Gastroesophageal sphincter (tissue), 4 donors: ENCODE measurements at regions not wholly inside any gene's neighbourhood (a gene's known extent, or its start where the extent isn't known, plus 50 kb on each side); places are given as distances from the start of the nearest gene placed in this dataset.

Source experiments
- ATAC-seq: fragments of 150-250 bp; one replicate; pipeline ENCODE4 v1.9.1; 2016; ENCODE audit warnings: mild to moderate bottlenecking, moderate library complexity
- H3K27ac ChIP-seq, 4 donors: fragments of 200-600 bp; sonication (generic) in 3 of 4; 1 replicate in 3 of 4; 2 replicates in 1 of 4; pipeline ENCODE4 v1.5.1; 2016 to 2019
- H3K27me3 ChIP-seq: fragments of 200-600 bp; sonication (generic); one replicate; pipeline ENCODE4 v1.5.1; 2019
- H3K36me3 ChIP-seq, 2 donors: fragments of 200-600 bp; sonication (generic); one replicate each; pipeline ENCODE4 v1.5.1; 2019; ENCODE audit warnings: control low read depth in 1 of 2
- H3K4me1 ChIP-seq, 3 donors: fragments of 200-600 bp; sonication (generic); 1 replicate in 2 of 3; 2 replicates in 1 of 3; pipeline ENCODE4 v1.5.1; 2016 to 2019; ENCODE audit warnings: control low read depth in 2 of 3
- H3K4me3 ChIP-seq, 2 donors: fragments of 200-600 bp; sonication (generic); one replicate each; pipeline ENCODE4 v1.5.1; 2019; ENCODE audit warnings: mild to moderate bottlenecking in 1 of 2, moderate library complexity in 1 of 2
- H3K9me3 ChIP-seq, 3 donors: fragments of 200-600 bp; sonication (generic); one replicate each; pipeline ENCODE4 v1.5.1; 2017 to 2019; ENCODE audit warnings: control low read depth in 2 of 3
- EP300 ChIP-seq: sonication (generic); formaldehyde crosslinking; IDR thresholded peaks from one replicate; pipeline ENCODE4 v1.6.1; 2017; ENCODE audit warnings: antibody characterized with exemption, mild to moderate bottlenecking
- POLR2A ChIP-seq, 2 donors: fragments of 450-650 bp; IDR thresholded peaks; one replicate each; pipeline ENCODE4 v1.6.1; 2017; ENCODE audit warnings: antibody characterized with exemption in 2 of 2, mild to moderate bottlenecking in 2 of 2, moderate library complexity in 1 of 2
- POLR2AphosphoS5 ChIP-seq: sonication (generic); formaldehyde crosslinking; IDR thresholded peaks from one replicate; pipeline ENCODE4 v1.6.1; 2017; ENCODE audit warnings: antibody characterized with exemption
- WGBS, 2 donors: methylation state at CpG; one replicate each; pipeline ENCODE4 v1.1.5; 2018; ENCODE audit warnings: low coverage in 1 of 2; 5-methylcytosine and 5-hydroxymethylcytosine counted together
- TF ChIP-seq, protein P1 (sequence below), 4 experiments: fragments of 200-600 bp in 2 of 4; fragments of 450-650 bp in 2 of 4; sonication (generic) in 1 of 4; IDR thresholded peaks; one replicate each; pipeline ENCODE4 v1.5.1; 2017 to 2019; ENCODE audit warnings: antibody characterized with exemption in 4 of 4, mild to moderate bottlenecking in 2 of 4, moderate library complexity in 2 of 4

- Histone ChIP-seq H3K27me3 (no peaks in the 10 kb centered on the region), H3K36me3 (no peaks in the 10 kb centered on the region), H3K4me1 (no peaks in the 10 kb centered on the region), H3K4me3 (no peak overlapping the region), H3K27ac (no peak overlapping the region), H3K9me3 (no peaks in the 10 kb centered on the region)
- TF ChIP-seq POLR2A (IDR thresholded peaks at IDR 0.05) (no peak), EP300 (no peak), POLR2AphosphoS5 (no peak)
- TF ChIP-seq, protein P1, sequence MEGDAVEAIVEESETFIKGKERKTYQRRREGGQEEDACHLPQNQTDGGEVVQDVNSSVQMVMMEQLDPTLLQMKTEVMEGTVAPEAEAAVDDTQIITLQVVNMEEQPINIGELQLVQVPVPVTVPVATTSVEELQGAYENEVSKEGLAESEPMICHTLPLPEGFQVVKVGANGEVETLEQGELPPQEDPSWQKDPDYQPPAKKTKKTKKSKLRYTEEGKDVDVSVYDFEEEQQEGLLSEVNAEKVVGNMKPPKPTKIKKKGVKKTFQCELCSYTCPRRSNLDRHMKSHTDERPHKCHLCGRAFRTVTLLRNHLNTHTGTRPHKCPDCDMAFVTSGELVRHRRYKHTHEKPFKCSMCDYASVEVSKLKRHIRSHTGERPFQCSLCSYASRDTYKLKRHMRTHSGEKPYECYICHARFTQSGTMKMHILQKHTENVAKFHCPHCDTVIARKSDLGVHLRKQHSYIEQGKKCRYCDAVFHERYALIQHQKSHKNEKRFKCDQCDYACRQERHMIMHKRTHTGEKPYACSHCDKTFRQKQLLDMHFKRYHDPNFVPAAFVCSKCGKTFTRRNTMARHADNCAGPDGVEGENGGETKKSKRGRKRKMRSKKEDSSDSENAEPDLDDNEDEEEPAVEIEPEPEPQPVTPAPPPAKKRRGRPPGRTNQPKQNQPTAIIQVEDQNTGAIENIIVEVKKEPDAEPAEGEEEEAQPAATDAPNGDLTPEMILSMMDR (IDR thresholded peaks at IDR 0.05): no peak
- 68 to 69% methylated on average over 4 of the region's 4 CpGs for WGBS, 2 donors
- no peak for ATAC-seq
Measured at GRCh38 chr14:86513056-86513455, 983.1 kb downstream of the FLRT2 start.

GRCh38 chr14:86510491-86510890 is 980.5 kb downstream of the FLRT2 start:
- H3K27me3 ChIP-seq: no peaks in the 10 kb centered on the region
- H3K27ac ChIP-seq: no peak overlapping the region
- 25 to 57% methylated on average over 4 to 5 of the region's 5 CpGs for WGBS, 2 donors
- no peaks in the 10 kb centered on the region for H3K36me3 ChIP-seq
- H3K9me3 ChIP-seq: no peaks in the 10 kb centered on the region
- H3K4me1 ChIP-seq: no peaks in the 10 kb centered on the region
- TF ChIP-seq, protein P1 (IDR thresholded peaks at IDR 0.05): no peak
- TF ChIP-seq POLR2AphosphoS5: no peak
- no peak for TF ChIP-seq EP300
- no peak for TF ChIP-seq POLR2A (IDR thresholded peaks at IDR 0.05)
- no peak overlapping the region for H3K4me3 ChIP-seq
- no peak for ATAC-seq

GRCh38 chr14:86505808-86506207 is 975.9 kb downstream of the FLRT2 start:
- H3K4me1 ChIP-seq: no peaks in the 10 kb centered on the region
- H3K9me3 ChIP-seq: no peaks in the 10 kb centered on the region
- no peak overlapping the region for H3K27ac ChIP-seq
- H3K27me3 ChIP-seq: no peaks in the 10 kb centered on the region
- ATAC-seq: no peak
- no peak overlapping the region for H3K4me3 ChIP-seq
- H3K36me3 ChIP-seq: no peaks in the 10 kb centered on the region
- TF ChIP-seq, protein P1 (IDR thresholded peaks at IDR 0.05): no peak
- TF ChIP-seq POLR2AphosphoS5 (no peak), EP300 (no peak), POLR2A (IDR thresholded peaks at IDR 0.05) (no peak)

GRCh38 chr14:86501611-86502010 is 971.7 kb downstream of the FLRT2 start:
- H3K4me1 ChIP-seq: no peaks in the 10 kb centered on the region
- no peak for ATAC-seq
- WGBS, 2 donors: 83 to 87% methylated on average over 2 of the region's 2 CpGs
- no peak for TF ChIP-seq EP300
- no peak for TF ChIP-seq POLR2A (IDR thresholded peaks at IDR 0.05)
- TF ChIP-seq POLR2AphosphoS5: no peak
- TF ChIP-seq, protein P1 (IDR thresholded peaks at IDR 0.05): no peak
- H3K36me3 ChIP-seq: no peaks in the 10 kb centered on the region
- no peaks in the 10 kb centered on the region for H3K9me3 ChIP-seq
- H3K4me3 ChIP-seq: no peak overlapping the region
- no peak overlapping the region for H3K27ac ChIP-seq
- no peaks in the 10 kb centered on the region for H3K27me3 ChIP-seq

DNA sequence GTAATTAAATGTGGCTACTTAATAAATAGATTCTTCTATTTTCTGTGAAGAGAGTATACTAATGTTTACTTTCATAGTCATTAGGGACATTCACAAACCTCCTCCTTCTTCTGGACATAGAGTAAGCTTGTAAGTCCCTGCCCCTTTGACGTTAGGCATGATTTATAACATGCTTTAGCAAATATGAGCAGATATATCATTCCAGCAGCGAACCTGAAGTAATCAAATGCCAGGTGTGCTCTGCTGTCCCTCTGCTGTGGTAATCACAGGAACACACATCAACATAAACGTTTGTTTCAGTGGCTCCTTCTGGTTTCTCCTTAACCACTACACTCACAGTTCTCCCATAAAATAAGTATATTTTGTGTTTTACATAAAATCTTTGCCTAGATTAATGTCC is 961.8 kb downstream of the FLRT2 start:
- H3K4me1 ChIP-seq: no peaks in the 10 kb centered on the region
- WGBS, 2 donors: 26 to 37% methylated on average over 3 of the region's 3 CpGs
- no peak for TF ChIP-seq EP300
- TF ChIP-seq, protein P1 (IDR thresholded peaks at IDR 0.05): no peak
- no peak for TF ChIP-seq POLR2A (IDR thresholded peaks at IDR 0.05)
- no peak for TF ChIP-seq POLR2AphosphoS5

More for the DNA sequence above, 961.8 kb downstream of the FLRT2 start:
- Histone ChIP-seq H3K36me3 (no peaks in the 10 kb centered on the region), H3K9me3 (no peaks in the 10 kb centered on the region), H3K27me3 (no peaks in the 10 kb centered on the region), H3K4me3 (no peak overlapping the region), H3K27ac (no peak overlapping the region)
- no peak for ATAC-seq
